GM18511 (cell line): ENCODE measurements at regions not wholly inside any gene's neighbourhood (a gene's known extent, or its start where the extent isn't known, plus 50 kb on each side); places are given as distances from the start of the nearest gene placed in this dataset.

Source experiments
- ATAC-seq: cut with Tn5 transposase; IDR thresholded peaks from one replicate; pipeline ENCODE4 v1.9.1; 2021; ENCODE audit warnings: mild to moderate bottlenecking, moderate library complexity; ENCODE audit not compliant: unreplicated experiment

GRCh38 chr15:69806287-69806915 is 291.3 kb downstream of the TLE3 start:
- ATAC-seq = no peak

GRCh38 chr15:69807721-69808120 is 290.0 kb downstream of the TLE3 start:
- ATAC-seq = no peak

GRCh38 chr15:69808756-69809155 is 289.0 kb downstream of the TLE3 start:
- ATAC-seq = no peak

GRCh38 chr15:69809421-69809820 is 288.3 kb downstream of the TLE3 start:
- ATAC-seq = no peak

DNA sequence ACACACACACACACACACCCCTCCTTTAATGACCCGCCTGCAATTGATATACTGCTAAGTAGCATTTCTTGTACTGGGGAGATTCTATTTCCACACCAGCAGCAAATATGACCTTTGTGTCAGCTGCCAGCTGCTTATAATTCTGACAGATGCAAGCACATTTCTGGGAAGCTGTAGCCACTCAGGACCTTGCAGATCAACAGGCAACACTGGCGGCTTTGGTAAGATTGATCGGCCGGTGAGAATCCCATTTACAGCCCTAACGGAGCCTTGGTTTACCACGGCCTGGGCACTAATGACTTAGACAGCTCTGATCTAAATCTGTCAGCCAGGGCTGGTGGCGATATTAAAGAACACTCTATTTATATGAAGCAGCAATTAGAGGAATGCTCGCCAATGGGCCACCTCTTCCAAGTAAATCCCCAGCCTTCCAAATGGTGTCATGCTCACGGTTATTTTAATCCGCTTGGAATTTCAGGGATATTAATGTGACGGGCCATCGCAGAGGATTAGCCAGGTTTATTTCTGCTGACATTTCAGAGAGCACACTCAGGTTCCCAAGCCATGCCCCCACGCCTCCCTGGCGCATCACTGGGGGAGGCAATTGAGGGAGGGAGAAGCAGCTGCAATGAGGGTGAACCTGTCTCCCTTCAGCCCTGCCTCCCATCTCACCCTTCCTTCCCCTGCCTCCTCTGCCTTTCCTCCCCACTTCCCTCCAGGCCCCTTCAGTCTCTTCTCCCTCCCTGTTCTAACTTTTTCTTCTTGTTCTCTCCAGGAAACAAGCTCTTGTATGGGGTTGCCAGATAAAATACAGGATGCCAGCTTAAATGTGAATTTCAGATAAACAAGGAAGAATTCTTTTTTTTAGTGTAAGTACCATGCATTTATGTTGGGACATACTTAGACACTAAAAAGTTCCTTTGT is 287.0 kb downstream of the TLE3 start:
- ATAC-seq = no peak

DNA sequence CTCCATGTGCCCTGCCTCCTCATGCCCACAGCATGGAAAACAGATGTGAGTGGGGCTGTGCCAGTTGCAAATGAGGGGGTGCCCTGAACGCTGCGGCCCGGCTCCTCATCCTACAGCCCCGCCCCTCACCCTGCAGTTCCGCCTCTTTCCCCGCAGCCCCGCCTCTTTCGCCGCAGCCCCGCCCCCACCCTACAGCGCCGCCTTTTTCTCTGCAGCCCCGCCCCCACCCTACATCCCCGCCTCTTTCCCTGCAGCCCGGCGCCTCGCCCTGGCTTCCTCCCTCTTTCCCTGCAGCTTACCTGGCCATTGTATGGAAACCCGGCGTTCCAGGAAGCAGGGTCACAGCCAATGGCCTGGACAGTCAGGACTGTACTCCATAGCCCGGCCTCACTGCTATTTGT is 284.9 kb downstream of the TLE3 start:
- ATAC-seq = no peak

DNA sequence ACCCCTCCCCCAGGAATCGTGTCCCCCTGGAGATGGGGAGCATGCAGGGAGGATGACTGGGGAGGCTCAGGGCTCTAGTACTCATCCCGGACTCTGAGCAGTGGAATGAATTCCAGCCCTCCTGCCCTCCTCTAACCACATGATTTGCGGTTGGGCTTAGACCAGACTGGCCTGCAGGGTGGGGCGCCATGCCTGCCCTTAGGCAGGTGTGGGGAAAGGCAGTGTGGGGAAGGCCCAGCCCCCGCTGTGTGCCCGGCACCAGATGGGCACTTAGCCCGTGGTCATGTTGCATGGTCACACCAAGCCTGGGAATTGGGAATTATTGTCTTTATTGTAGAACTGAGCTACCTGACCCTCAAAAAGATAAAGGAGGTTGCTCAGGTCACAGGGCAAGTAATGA is 283.8 kb downstream of the TLE3 start:
- no peak for ATAC-seq

- ATAC-seq = no peak
These were observed 282.8 kb downstream of the TLE3 start for GRCh38 chr15:69814932-69815331.

GRCh38 chr15:69815793-69816192 is 281.9 kb downstream of the TLE3 start:
- no peak for ATAC-seq

GRCh38 chr15:69816522-69816921 is 281.2 kb downstream of the TLE3 start:
- ATAC-seq = no peak

- ATAC-seq = no peak
These were observed 279.2 kb downstream of the TLE3 start for GRCh38 chr15:69818529-69818928.

GRCh38 chr15:69819371-69819770 is 278.3 kb downstream of the TLE3 start:
- no peak for ATAC-seq

- ATAC-seq = no peak
These were observed 276.9 kb downstream of the TLE3 start for GRCh38 chr15:69820819-69821218.

DNA sequence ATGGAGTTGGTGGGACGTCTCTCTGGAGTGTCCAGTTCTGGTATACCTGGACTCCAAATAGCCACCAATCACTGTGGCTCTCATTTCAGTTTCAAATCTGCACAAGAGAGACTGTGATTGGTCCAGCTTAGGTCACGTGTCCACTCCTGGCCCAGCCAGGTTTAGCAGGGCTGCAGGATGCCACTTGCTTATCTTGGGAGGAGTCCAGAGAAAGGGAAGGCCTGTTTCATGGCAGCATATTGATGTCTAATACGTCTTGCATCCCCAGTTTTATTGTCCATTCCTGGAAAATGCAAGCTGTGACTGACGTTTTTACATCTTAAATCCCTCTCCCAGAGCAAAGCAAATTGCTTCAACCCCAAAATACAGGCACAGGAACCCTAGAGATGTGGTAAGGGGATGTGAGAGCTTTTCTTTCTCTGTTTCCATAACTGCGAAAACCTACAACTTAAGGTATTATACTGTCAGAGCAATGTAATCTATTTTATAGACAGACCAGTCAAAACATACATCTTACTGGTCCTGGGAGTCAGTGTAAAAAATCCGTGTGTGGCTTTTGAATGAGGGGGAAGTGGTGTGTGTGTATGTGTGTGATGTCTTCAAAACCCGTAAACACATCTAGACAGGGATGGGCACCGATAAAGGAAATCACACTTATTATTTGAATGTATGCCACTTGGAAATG is 274.4 kb downstream of the TLE3 start:
- ATAC-seq = no peak

- ATAC-seq = no peak
These were observed 273.4 kb downstream of the TLE3 start for GRCh38 chr15:69824075-69824876.

- ATAC-seq = no peak
These were observed 272.8 kb downstream of the TLE3 start for GRCh38 chr15:69824877-69825406.

- no peak for ATAC-seq
These were observed 271.5 kb downstream of the TLE3 start for GRCh38 chr15:69825941-69826818.

GRCh38 chr15:69826819-69827175 is 270.9 kb downstream of the TLE3 start:
- no peak for ATAC-seq

- ATAC-seq = no peak
These were observed 270.0 kb downstream of the TLE3 start for GRCh38 chr15:69827751-69828150.
